Stromal cell of bone marrow (primary cell): ENCODE measurements at regions not wholly inside any gene's neighbourhood (a gene's known extent, or its start where the extent isn't known, plus 50 kb on each side); places are given as distances from the start of the nearest gene placed in this dataset.
"Not testable (repeated sequence)": the region's sequence is repeated elsewhere in the genome, so short reads cannot be mapped to it uniquely, and the experiment has no call there.

ENCODE experiments used
- DNase-seq: peaks from one replicate; pipeline ENCODE4 v3.0.0-alpha.2; 2012; ENCODE audit warnings: low read depth

DNA sequence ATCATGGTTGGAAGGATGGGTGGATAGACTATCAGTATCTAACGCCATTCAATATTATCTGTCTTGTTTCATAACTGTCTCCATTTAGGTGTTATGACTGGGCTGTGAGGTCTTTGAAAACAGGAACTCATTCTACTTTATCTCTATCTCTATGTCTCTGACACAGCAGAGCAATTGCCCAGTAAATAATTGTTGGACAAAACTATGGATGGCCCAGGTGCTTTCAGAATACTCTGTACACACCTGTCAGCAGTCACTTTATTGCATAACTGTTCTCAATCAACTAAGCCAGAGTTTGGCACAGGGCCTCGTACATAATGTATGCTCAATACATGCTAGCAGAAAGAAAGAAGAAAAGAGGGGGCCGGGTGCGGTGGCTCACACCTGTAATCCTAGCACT is 210.3 kb downstream of the OPA1 start:
- DNase-seq = no peak

GRCh38 chr3:193805448-193805847 is 212.4 kb downstream of the OPA1 start:
- DNase-seq = peak; percentile 45

DNA sequence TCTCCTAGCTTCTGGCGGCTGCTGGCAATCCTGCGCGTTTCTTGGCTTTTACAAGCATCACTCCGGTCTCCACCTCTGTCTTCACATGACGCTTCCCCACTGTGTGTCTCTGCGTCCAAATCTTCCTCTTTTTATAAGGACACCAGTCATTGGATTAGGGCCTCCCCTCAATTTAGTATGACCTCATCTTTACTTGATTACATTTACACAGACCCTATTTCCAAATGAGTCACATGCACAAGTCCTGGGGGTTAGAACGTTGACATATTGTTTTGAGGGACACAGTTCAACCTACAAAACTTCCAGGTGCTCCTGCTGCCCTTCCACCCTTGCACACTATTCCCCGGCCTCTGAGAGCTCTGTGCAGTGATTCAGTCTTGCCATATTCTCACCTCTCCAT is 215.3 kb downstream of the OPA1 start:
- DNase-seq = no peak

- DNase-seq = no peak
These were observed 216.1 kb downstream of the OPA1 start for GRCh38 chr3:193809106-193809505.

GRCh38 chr3:193812078-193812725 is 219.2 kb downstream of the OPA1 start:
- no peak for DNase-seq

DNA sequence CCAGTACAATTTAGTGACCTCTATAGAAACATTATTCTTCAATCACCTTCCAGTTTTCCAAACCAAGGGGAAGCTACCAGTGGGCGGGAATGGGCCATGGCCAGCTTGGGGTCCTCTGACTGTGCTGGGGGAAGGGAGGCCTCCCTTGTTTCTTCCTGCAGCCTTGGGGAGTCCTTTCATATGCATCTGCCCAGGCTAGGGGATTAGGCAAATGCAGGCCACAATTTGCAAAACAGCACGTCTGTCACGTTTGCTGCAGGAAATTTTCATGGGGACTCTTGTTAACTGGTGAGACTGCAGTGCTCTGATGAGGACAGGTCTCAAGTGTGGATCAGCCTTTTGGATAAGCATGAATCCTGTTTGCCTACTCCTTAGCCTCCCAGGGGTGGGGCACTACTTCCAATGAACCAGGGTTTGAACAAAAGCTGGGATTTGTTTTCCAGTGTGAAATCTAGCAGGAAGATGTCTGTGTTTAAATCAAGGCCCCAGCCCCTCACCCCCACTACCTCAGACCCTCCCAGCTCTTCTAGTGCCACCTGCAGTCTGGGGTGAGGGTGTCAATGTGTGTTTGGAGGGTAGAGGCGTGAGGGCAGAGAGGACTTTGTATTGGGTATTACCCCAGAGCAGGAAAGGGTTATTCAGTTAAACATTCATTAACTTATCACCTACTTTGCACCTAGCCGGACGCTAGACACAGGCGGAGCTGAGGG is 219.9 kb downstream of the OPA1 start:
- DNase-seq = no peak

DNA sequence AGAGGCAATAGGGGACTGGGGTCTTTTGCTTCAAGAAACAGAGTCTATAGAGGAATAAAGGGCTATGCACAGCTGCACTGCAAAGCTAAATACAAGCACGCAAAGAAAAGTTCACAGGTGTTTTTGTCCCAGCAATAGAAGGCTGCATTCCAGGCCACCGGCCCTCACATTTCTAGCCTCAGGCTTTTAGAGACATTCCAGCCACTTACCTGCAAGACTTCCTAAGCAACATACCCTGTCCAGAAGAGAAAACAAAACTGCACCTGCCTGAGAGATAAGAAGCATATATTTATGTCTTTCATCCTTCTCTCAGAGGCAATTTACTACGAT is 220.5 kb downstream of the OPA1 start:
- DNase-seq = no peak

- DNase-seq = no peak
These were observed 221.3 kb downstream of the OPA1 start for GRCh38 chr3:193814166-193814892.

- DNase-seq = no peak
These were observed 222.4 kb downstream of the OPA1 start for GRCh38 chr3:193815246-193816027.

DNA sequence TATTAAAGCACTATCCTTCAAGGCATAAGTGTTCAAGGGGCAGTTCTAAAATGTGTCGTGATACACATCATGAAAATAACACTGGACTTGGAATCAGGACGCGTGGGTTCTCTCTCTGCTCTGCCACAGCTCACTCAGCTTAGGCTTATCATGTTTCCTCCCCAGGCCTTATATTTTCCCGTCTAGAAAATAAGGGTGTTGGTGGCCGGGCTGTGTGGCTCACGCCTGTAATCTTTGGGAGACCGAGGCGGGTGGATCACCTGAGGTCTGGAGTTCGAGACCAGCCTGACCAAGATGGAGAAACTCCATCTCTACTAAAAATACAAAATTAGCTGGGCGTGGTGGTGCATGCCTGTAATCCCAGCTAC is 223.0 kb downstream of the OPA1 start:
- DNase-seq = no peak

GRCh38 chr3:193816656-193817311 is 223.8 kb downstream of the OPA1 start:
- DNase-seq = no peak

DNA sequence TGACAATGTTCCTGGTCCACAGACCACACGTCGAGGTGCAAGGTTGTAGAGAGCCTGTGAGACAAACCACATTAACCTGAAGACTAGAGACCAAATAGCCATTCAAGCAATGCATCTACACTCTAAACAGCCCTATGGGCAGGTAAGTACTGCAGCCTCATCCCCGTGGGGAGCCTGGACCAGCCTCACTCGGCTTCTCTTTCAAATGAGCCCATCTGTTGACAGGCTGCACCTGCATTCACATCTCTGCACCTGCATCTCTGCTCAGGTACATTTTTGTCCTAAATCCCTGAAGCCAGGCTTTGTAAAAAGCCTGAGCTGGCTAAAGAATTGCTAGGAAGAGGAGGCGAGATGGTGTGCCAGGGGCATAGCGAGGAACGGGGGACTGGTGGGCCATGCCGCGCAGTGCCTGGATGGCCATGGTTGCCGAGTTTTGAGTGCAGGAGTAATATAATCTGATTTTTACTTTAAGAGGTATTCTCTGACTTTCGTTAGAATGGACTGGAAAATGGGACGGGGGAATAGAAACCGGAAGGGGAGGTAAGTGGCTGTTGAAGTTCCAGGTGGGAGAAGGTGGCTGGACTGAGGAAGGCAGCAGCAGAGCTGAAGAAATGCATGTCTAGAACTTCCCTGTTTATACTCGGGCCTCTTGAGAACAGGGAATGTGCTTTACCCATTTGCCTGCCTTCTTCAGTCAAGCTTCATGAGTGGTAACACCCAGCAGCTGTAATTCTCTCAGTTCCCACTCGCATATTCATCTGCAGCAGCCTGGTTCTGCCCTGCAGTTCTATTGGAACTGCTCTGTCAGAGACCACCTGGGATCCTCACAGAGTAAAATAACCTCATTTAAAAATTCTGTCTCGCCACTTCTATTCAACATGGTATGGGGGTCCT is 226.4 kb downstream of the OPA1 start:
- DNase-seq = no peak

- no peak for DNase-seq
These were observed 228.2 kb downstream of the OPA1 start for GRCh38 chr3:193821151-193821668.

DNA sequence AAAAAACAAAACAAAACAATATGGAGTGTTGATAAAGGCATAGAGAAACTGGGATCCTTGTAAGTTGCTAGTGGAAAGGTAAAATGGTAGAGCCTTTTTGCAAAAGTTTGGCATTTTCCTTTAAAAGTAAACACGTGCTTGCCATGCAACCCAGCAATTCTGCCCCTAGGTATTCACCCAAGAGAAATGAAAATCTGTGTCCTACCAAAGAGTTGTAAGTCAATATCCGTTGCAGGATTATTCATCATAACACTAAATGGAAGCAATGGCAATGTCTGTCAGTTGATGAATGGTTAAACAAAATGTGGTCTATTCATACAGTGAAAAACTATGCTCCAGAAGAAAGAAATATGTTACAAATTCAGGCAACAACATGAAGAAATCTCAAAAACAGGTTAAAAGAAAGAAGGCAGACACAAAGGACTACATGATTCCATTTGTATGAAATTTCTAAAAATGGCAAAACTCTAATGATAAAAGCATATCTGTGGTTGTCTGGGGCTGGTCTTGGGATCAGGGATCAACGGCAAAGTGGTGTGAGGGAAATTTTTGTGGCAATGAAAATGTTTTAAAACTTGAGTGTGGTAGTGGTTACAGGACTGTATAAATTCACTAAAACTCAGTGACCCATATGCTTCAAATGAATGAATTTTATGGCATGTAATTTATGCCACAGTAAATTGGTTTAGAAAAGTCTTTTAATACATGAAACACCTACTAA is 229.6 kb downstream of the OPA1 start:
- no peak for DNase-seq

- not testable (repeated sequence) for DNase-seq
These were observed 230.2 kb downstream of the OPA1 start for GRCh38 chr3:193823213-193823605.

DNA sequence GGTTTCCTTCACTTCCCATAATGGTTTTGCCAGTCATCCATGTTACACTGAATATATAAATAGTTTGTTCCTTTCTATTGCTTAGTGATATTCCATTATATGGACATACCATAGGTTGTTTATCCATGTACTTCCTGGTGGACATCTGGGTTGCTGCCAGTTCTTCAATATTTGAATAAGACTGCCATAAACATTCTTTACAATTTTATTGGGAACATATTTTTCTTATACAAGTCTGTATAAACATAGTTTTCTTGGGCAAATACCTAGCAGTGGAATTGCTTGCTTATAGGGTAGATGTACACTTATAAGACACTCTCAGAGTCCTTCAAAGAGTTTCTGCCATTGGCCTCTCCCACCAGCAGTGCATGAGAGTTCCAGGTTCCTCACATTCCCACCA is 231.4 kb downstream of the OPA1 start:
- no peak for DNase-seq

- no peak for DNase-seq
These were observed 232.6 kb downstream of the OPA1 start for GRCh38 chr3:193825617-193826016.

- DNase-seq = peak; percentile 83
These were observed 233.3 kb downstream of the OPA1 start for GRCh38 chr3:193826159-193826795.

GRCh38 chr3:193827040-193827669 is 234.1 kb downstream of the OPA1 start:
- no peak for DNase-seq
